HepG2 (cell line): ENCODE measurements at regions not wholly inside any gene's neighbourhood (a gene's known extent, or its start where the extent isn't known, plus 50 kb on each side); places are given as distances from the start of the nearest gene placed in this dataset.

Experiments
- CTCF ChIP-seq: sonication (generic); formaldehyde crosslinking; IDR thresholded peaks from 2 replicates; pipeline ENCODE4 v1.5.0; 2020; ENCODE audit warnings: mild to moderate bottlenecking, missing genetic modification reagents, moderate library complexity
- POLR2A ChIP-seq, 2 experiments: IDR thresholded peaks; 2 replicates each; pipeline ENCODE4 v1.6.1; 2011; ENCODE audit warnings: low read depth in 2 of 2, low read length in 2 of 2, mild to moderate bottlenecking in 1 of 2, moderate library complexity in 1 of 2; ENCODE audit not compliant: insufficient read depth in 1 of 2
- ZNF18 ChIP-seq: sonication (generic); formaldehyde crosslinking; IDR thresholded peaks from 2 replicates; pipeline ENCODE4 v1.8.0; 2022; ENCODE audit warnings: mild to moderate bottlenecking, missing genetic modification reagents; ENCODE audit not compliant: insufficient replicate concordance

GRCh38 chr12:46659032-46659650, 166.7 kb downstream of the SLC38A4 start:
- no peak for TF ChIP-seq POLR2A (IDR thresholded peaks at IDR 0.05; ENCODE audit: insufficient read depth in 1 of 2, low read depth in 2 of 2, low read length in 2 of 2)
- TF ChIP-seq CTCF = no peak
- TF ChIP-seq ZNF18 (CRISPR knock-in tag) = no peak
